ENCODE measurements at regions not wholly inside any gene's neighbourhood (a gene's known extent, or its start where the extent isn't known, plus 50 kb on each side); places are given as distances from the start of the nearest gene placed in this dataset.

DNA sequence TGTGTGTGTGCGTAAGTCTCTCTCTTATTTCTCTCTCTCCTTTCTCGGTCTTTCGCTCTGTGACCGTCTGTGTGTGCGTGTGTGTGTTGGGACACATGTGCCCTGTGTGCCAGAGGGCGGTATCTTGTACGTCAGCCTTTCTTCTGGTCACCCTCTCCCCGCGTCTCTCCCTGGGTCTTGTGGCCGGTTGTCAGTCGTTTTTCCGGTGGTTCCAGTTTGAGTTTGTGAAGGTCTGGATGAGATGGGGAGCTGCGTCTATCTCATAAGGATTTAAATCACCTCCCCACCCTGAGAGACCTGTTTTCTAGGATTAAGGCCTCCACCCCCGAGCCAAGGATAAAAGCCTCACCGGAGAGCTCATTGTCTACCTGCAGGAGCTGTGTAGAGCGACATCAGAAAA lies 295.5 kb upstream of the ZNF337 start:
- TF ChIP-seq EP300 (IDR thresholded peaks at IDR 0.05), result no peak
- no peak for TF ChIP-seq POLR2A (IDR thresholded peaks at IDR 0.05)
- TF ChIP-seq, protein P1, sequence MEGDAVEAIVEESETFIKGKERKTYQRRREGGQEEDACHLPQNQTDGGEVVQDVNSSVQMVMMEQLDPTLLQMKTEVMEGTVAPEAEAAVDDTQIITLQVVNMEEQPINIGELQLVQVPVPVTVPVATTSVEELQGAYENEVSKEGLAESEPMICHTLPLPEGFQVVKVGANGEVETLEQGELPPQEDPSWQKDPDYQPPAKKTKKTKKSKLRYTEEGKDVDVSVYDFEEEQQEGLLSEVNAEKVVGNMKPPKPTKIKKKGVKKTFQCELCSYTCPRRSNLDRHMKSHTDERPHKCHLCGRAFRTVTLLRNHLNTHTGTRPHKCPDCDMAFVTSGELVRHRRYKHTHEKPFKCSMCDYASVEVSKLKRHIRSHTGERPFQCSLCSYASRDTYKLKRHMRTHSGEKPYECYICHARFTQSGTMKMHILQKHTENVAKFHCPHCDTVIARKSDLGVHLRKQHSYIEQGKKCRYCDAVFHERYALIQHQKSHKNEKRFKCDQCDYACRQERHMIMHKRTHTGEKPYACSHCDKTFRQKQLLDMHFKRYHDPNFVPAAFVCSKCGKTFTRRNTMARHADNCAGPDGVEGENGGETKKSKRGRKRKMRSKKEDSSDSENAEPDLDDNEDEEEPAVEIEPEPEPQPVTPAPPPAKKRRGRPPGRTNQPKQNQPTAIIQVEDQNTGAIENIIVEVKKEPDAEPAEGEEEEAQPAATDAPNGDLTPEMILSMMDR (IDR thresholded peaks at IDR 0.05), result no peak
